ENCODE measurements at regions not wholly inside any gene's neighbourhood (a gene's known extent, or its start where the extent isn't known, plus 50 kb on each side); places are given as distances from the start of the nearest gene placed in this dataset.

- no peak for TF ChIP-seq ZNF462 (CRISPR knock-in tag; IDR thresholded peaks at IDR 0.05)
- no peak for TF ChIP-seq CREB1 (CRISPR knock-in tag; IDR thresholded peaks at IDR 0.05; ENCODE audit: low read depth)
- TF ChIP-seq CTCF (conservative IDR thresholded peaks at IDR 0.05; ENCODE audit: low read depth in 2 of 2) = no peak
Observed at GRCh38 chr6:20338156-20338555, 63.5 kb upstream of the E2F3 start (continued).

- DNase-seq (ENCODE audit: low spot score) (peak; percentile 13), ATAC-seq (no peak)
- no peaks in the 10 kb centered on the region for H3K9me3 Mint-ChIP-seq
- Histone ChIP-seq H4K20me1 (replicated peaks; ENCODE audit: insufficient read depth) (no peaks in the 10 kb centered on the region), H3K79me2 (replicated peaks; ENCODE audit: insufficient read depth) (no peaks in the 10 kb centered on the region), H2AFZ (no peak overlapping the region), H3F3A (replicated peaks; ENCODE audit: low read depth) (no peaks in the 10 kb centered on the region), H3K27ac (ENCODE audit: low read depth) (no peak overlapping the region), H3K4me2 (no peak overlapping the region), H3K4me1 (ENCODE audit: insufficient read depth) (no peaks in the 10 kb centered on the region), H3K36me3 (ENCODE audit: insufficient read depth) (no peaks in the 10 kb centered on the region), H3K4me3 (no peak overlapping the region), H3K27me3 (ENCODE audit: insufficient read depth) (no peaks in the 10 kb centered on the region), H3K9me2 (ENCODE audit: insufficient read depth) (peaks cover 8% of the 10 kb centered on the region; the same call in 1 of the 2 replicates)
- no peaks in the 10 kb centered on the region for H3K36me3 Mint-ChIP-seq (ENCODE audit: low read depth)
- H3K4me1 Mint-ChIP-seq = no peaks in the 10 kb centered on the region
- no peak overlapping the region for H3K27ac Mint-ChIP-seq
- H3K27me3 Mint-ChIP-seq (ENCODE audit: insufficient read depth, low read depth, poor library complexity) = peaks cover 1% of the 10 kb centered on the region
- H3K4me3 Mint-ChIP-seq = no peak overlapping the region
- TF ChIP-seq ZNF462 (CRISPR knock-in tag; IDR thresholded peaks at IDR 0.05) = no peak
- no peak for TF ChIP-seq ETS1 (IDR thresholded peaks at IDR 0.05)
Observed at GRCh38 chr6:20340068-20340848, 61.4 kb upstream of the E2F3 start.
